Sigmoid colon (tissue), 6 donors: ENCODE measurements at regions not wholly inside any gene's neighbourhood (a gene's known extent, or its start where the extent isn't known, plus 50 kb on each side); places are given as distances from the start of the nearest gene placed in this dataset.

Experiments used
- DNase-seq: peaks from one replicate; pipeline ENCODE4 v3.0.0-alpha.2; 2019
- H3K27ac ChIP-seq, 4 donors: fragments of 200-600 bp; sonication (generic); one replicate each; pipeline ENCODE4 v1.5.1; 2016 to 2019; ENCODE audit warnings: mild to moderate bottlenecking in 1 of 4
- H3K27me3 ChIP-seq, 3 donors: fragments of 200-600 bp; sonication (generic); one replicate each; pipeline ENCODE4 v1.5.1; 2019; ENCODE audit warnings: mild to moderate bottlenecking in 1 of 3
- H3K36me3 ChIP-seq, 4 donors: fragments of 200-600 bp; sonication (generic); one replicate each; pipeline ENCODE4 v1.5.1; 2016 to 2019
- H3K4me1 ChIP-seq, 4 donors: fragments of 200-600 bp; sonication (generic); one replicate each; pipeline ENCODE4 v1.5.1; 2017 to 2019
- H3K4me3 ChIP-seq, 4 donors: fragments of 200-600 bp; sonication (generic); one replicate each; pipeline ENCODE4 v1.5.1; 2017 to 2019; ENCODE audit warnings: mild to moderate bottlenecking in 2 of 4, moderate library complexity in 1 of 4
- H3K9me3 ChIP-seq, 4 donors: fragments of 200-600 bp in 3 of 4; sonication (generic) in 3 of 4; one replicate each; pipeline versions ENCODE4 v1.5.1 to v1.6.1; 2013 to 2019
- CTCF ChIP-seq, 4 experiments: fragments of 450-650 bp in 3 of 4; fragments of 200-600 bp in 1 of 4; IDR thresholded peaks; one replicate each; pipeline ENCODE4 v1.5.1; 2016 to 2019; ENCODE audit warnings: antibody characterized with exemption in 4 of 4, mild to moderate bottlenecking in 3 of 4, moderate library complexity in 2 of 4
- EP300 ChIP-seq, 4 donors: sonication (generic); formaldehyde crosslinking; IDR thresholded peaks; one replicate each; pipeline ENCODE4 v1.6.1; 2017; ENCODE audit warnings: antibody characterized with exemption in 4 of 4
- POLR2A ChIP-seq, 2 donors: fragments of 450-650 bp; IDR thresholded peaks; one replicate each; pipeline ENCODE4 v1.6.1; 2016; ENCODE audit warnings: antibody characterized with exemption in 2 of 2, mild to moderate bottlenecking in 2 of 2, moderate library complexity in 2 of 2
- POLR2AphosphoS5 ChIP-seq, 4 donors: sonication (generic); formaldehyde crosslinking; IDR thresholded peaks; one replicate each; pipeline ENCODE4 v1.6.1; 2017; ENCODE audit warnings: antibody characterized with exemption in 4 of 4
- WGBS, 2 donors: extraction: QIAGEN DNeasy Blood & Tissue Kit; methylation state at CpG; one replicate each; pipeline ENCODE4 v1.1.7; 2013; 5-methylcytosine and 5-hydroxymethylcytosine counted together
- intact Hi-C: fragments of 100-400 bp; cut with DNase I; formaldehyde crosslinking; loops from one replicate; pipeline ENCODE4 v1.15.1; 2023
- donor health status: healthy with polysubstance abuse.
- donor health status: healthy.

GRCh38 chr12:107254258-107254856 is 161.0 kb upstream of the CRY1 start:
- TF ChIP-seq POLR2AphosphoS5 (IDR thresholded peaks at IDR 0.05) (no peak), CTCF (IDR thresholded peaks at IDR 0.05) (no peak), EP300 (IDR thresholded peaks at IDR 0.05) (no peak), POLR2A (IDR thresholded peaks at IDR 0.05) (no peak)
- Histone ChIP-seq H3K36me3 (no peaks in the 10 kb centered on the region), H3K9me3 (no peaks in the 10 kb centered on the region), H3K4me3 (no peak overlapping the region), H3K27me3 (no peaks in the 10 kb centered on the region), H3K4me1 (no peaks in the 10 kb centered on the region), H3K27ac (no peak overlapping the region)
- DNase-seq, result no peak
- WGBS, 2 donors, result 75 to 82% methylated on average over 5 of the region's 5 CpGs
- intact Hi-C loops, result no loop called here

GRCh38 chr12:107258780-107259179 is 165.4 kb upstream of the CRY1 start:
- DNase-seq, result no peak
- Histone ChIP-seq H3K36me3 (no peaks in the 10 kb centered on the region), H3K4me1 (no peaks in the 10 kb centered on the region), H3K27ac (no peak overlapping the region), H3K9me3 (peaks cover 0 to 3% (median 0%) of the 10 kb centered on the region in 4 donors), H3K27me3 (no peaks in the 10 kb centered on the region), H3K4me3 (no peak overlapping the region)
- no peak for TF ChIP-seq EP300 (IDR thresholded peaks at IDR 0.05)
- intact Hi-C loops, result no loop called here
- WGBS, 2 donors, result 81 to 92% methylated on average over 3 of the region's 3 CpGs

- no peaks in the 10 kb centered on the region for H3K27me3 ChIP-seq
- H3K27ac ChIP-seq, result no peak overlapping the region
- no peaks in the 10 kb centered on the region for H3K36me3 ChIP-seq
- intact Hi-C loops, result no loop called here
- DNase-seq, result no peak
- no peaks in the 10 kb centered on the region for H3K4me1 ChIP-seq
- TF ChIP-seq POLR2AphosphoS5 (IDR thresholded peaks at IDR 0.05), result no peak
- no peak for TF ChIP-seq CTCF (IDR thresholded peaks at IDR 0.05)
- no peak for TF ChIP-seq EP300 (IDR thresholded peaks at IDR 0.05)
- no peak for TF ChIP-seq POLR2A (IDR thresholded peaks at IDR 0.05)
- H3K4me3 ChIP-seq, result no peak overlapping the region
- peaks cover 0 to 3% (median 0%) of the 10 kb centered on the region in 4 donors for H3K9me3 ChIP-seq
These were observed 170.6 kb upstream of the CRY1 start for GRCh38 chr12:107263980-107264379.

GRCh38 chr12:107264667-107265066 is 171.3 kb upstream of the CRY1 start:
- intact Hi-C loops, result no loop called here
- 86 to 92% methylated on average over 7 of the region's 7 CpGs for WGBS, 2 donors

GRCh38 chr12:107267604-107268003 is 174.3 kb upstream of the CRY1 start:
- TF ChIP-seq CTCF (IDR thresholded peaks at IDR 0.05) (no peak), EP300 (IDR thresholded peaks at IDR 0.05) (no peak), POLR2AphosphoS5 (IDR thresholded peaks at IDR 0.05) (no peak), POLR2A (IDR thresholded peaks at IDR 0.05) (no peak)
- intact Hi-C loops, result no loop called here
- Histone ChIP-seq H3K27me3 (no peaks in the 10 kb centered on the region), H3K36me3 (no peaks in the 10 kb centered on the region), H3K4me3 (no peak overlapping the region), H3K9me3 (peaks cover 0 to 3% (median 0%) of the 10 kb centered on the region in 4 donors), H3K27ac (no peak overlapping the region), H3K4me1 (no peaks in the 10 kb centered on the region)
- no peak for DNase-seq
- WGBS, 2 donors, result 21 to 71% methylated on average over 1 of the region's 1 CpG

More at GRCh38 chr12:107264667-107265066, 171.3 kb upstream of the CRY1 start:
- Histone ChIP-seq H3K36me3 (no peaks in the 10 kb centered on the region), H3K9me3 (peaks cover 0 to 3% (median 0%) of the 10 kb centered on the region in 4 donors), H3K27me3 (no peaks in the 10 kb centered on the region), H3K4me3 (no peak overlapping the region), H3K4me1 (no peaks in the 10 kb centered on the region), H3K27ac (no peak overlapping the region)
- TF ChIP-seq CTCF (IDR thresholded peaks at IDR 0.05), result no peak
- no peak for TF ChIP-seq EP300 (IDR thresholded peaks at IDR 0.05)
- no peak for TF ChIP-seq POLR2AphosphoS5 (IDR thresholded peaks at IDR 0.05)
- no peak for TF ChIP-seq POLR2A (IDR thresholded peaks at IDR 0.05)
- no peak for DNase-seq
